ENCODE measurements at regions not wholly inside any gene's neighbourhood (a gene's known extent, or its start where the extent isn't known, plus 50 kb on each side); places are given as distances from the start of the nearest gene placed in this dataset.

DNA sequence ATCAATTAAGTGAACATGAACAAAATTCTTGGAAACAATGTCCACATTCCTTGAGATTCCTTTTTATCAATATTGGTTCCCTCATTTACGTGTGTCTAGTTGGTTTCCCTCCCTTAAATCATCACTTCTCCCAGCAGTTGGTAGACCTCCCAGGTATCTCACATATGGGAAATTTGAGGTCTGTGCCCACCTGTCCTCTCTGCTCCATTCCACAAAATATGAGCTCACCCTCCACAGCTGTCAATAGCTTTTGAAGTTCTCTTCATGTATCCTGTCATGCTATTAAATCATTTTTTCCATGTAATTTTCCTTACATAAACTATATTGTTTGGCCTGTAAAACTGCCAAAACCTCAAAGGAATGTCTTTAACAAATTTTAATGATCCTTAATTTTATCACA, 992.2 kb upstream of the ACVR2A start:
- TF ChIP-seq POLR2AphosphoS5 (IDR thresholded peaks at IDR 0.05), result no peak
- TF ChIP-seq POLR2A (IDR thresholded peaks at IDR 0.05), result no peak
- TF ChIP-seq, protein P1, sequence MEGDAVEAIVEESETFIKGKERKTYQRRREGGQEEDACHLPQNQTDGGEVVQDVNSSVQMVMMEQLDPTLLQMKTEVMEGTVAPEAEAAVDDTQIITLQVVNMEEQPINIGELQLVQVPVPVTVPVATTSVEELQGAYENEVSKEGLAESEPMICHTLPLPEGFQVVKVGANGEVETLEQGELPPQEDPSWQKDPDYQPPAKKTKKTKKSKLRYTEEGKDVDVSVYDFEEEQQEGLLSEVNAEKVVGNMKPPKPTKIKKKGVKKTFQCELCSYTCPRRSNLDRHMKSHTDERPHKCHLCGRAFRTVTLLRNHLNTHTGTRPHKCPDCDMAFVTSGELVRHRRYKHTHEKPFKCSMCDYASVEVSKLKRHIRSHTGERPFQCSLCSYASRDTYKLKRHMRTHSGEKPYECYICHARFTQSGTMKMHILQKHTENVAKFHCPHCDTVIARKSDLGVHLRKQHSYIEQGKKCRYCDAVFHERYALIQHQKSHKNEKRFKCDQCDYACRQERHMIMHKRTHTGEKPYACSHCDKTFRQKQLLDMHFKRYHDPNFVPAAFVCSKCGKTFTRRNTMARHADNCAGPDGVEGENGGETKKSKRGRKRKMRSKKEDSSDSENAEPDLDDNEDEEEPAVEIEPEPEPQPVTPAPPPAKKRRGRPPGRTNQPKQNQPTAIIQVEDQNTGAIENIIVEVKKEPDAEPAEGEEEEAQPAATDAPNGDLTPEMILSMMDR (IDR thresholded peaks at IDR 0.05), result no peak
- intact Hi-C loops (cut with DNase I; ENCODE audit: low total_unique reads), result no loop called here

DNA sequence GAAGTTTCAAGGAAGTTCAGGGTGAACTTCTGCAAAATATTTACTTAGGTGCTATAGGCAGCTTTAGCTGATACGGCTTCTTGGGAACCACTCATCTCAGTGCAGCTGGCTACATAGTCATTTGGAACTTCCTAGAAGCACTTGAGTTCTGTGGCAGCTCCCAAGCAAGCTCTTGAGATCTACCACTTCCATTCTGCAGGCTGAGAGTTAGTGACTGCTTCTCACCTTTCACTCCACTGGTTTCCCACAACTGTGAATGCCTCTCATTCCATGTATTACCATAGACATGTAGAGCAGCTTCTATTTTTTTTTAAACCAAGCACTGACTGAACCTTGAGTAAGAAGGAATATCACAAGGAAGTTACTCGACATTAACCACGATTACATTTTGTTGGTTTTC, 994.1 kb upstream of the ACVR2A start:
- Histone ChIP-seq H3K4me1 (no peaks in the 10 kb centered on the region), H3K4me3 (no peak overlapping the region), H3K36me3 (no peaks in the 10 kb centered on the region), H3K27me3 (no peaks in the 10 kb centered on the region), H3K27ac (no peak overlapping the region), H3K9me3 (no peaks in the 10 kb centered on the region)
- TF ChIP-seq, protein P1 (IDR thresholded peaks at IDR 0.05), result no peak
- no peak for TF ChIP-seq POLR2AphosphoS5 (IDR thresholded peaks at IDR 0.05)
- no peak for TF ChIP-seq POLR2A (IDR thresholded peaks at IDR 0.05)
- intact Hi-C loops (cut with DNase I; ENCODE audit: low total_unique reads), result no loop called here
- DNase-seq (ENCODE audit: low spot score in 2 of 2), result no peak

More for the DNA sequence above, 992.2 kb upstream of the ACVR2A start:
- H3K27me3 ChIP-seq, result no peaks in the 10 kb centered on the region
- DNase-seq (ENCODE audit: low spot score in 2 of 2), result no peak
- H3K4me1 ChIP-seq, result no peaks in the 10 kb centered on the region
- H3K4me3 ChIP-seq, result no peak overlapping the region
- no peak overlapping the region for H3K27ac ChIP-seq
- no peaks in the 10 kb centered on the region for H3K9me3 ChIP-seq
- H3K36me3 ChIP-seq, result no peaks in the 10 kb centered on the region

DNA sequence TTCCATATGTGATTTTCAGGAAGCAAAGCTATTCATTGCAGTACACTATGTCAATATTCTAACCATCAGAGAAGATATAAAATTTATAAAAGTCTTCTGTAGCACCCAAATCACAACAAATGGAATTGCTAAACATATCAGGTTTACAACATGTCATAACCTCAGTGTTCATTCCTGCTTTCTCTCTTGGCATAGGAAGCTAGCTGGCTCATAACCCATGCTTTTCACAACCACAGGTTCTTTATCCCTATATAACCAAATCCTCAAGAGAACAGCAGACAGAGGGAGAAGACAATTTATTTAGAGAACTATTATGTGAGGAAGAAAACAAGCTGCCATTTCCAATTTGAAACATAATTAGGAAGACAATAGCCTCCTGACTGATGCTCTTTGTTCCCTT, 997.0 kb upstream of the ACVR2A start:
- TF ChIP-seq, protein P1 (IDR thresholded peaks at IDR 0.05), result no peak
- no peak for TF ChIP-seq POLR2AphosphoS5 (IDR thresholded peaks at IDR 0.05)
- no peak for TF ChIP-seq POLR2A (IDR thresholded peaks at IDR 0.05)
- intact Hi-C loops (cut with DNase I; ENCODE audit: low total_unique reads), result no loop called here

DNA sequence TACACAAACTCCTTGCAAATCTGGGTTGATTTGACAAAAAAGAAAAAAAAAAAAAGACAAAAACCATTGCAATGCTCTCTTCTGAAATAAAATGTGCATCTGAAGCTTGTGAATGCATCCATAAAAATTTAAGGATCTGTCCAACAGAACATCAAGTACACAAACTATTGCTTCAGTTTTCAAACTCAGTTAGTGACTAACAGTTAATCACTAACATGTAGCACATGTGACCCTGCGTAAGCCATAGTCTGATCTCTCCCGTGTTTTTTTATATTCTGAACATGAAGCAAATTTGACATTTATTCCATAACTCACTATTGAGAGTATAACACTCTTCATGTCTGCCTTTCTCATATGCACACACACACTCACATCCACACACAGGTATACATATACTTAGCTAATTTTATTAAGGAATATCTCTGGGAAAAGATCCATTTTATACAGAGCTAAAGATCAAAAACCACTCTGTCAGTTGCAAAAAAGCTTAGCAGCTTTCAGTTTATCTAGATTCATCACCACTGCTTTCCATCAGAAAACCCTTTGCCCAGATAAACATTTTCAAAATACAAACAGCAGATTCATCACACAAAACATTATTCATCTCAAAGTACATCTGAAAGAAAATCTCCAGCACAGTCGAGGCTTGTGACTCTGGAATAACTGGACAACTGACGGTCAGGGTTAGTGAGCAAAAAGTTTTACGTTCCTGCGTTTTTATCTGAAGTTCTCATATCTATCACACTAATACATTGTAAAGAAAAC, 1000.4 kb upstream of the ACVR2A start:
- intact Hi-C loops (cut with DNase I; ENCODE audit: low total_unique reads), result no loop called here
- Histone ChIP-seq H3K27ac (no peak overlapping the region), H3K36me3 (no peaks in the 10 kb centered on the region), H3K9me3 (no peaks in the 10 kb centered on the region), H3K4me3 (no peak overlapping the region), H3K4me1 (no peaks in the 10 kb centered on the region), H3K27me3 (no peaks in the 10 kb centered on the region)
- TF ChIP-seq POLR2A (IDR thresholded peaks at IDR 0.05), result no peak
- TF ChIP-seq POLR2AphosphoS5 (IDR thresholded peaks at IDR 0.05), result no peak
- TF ChIP-seq, protein P1 (IDR thresholded peaks at IDR 0.05), result no peak
- DNase-seq (ENCODE audit: low spot score in 2 of 2), result no peak

More for the DNA sequence above, 997.0 kb upstream of the ACVR2A start:
- Histone ChIP-seq H3K4me3 (no peak overlapping the region), H3K4me1 (no peaks in the 10 kb centered on the region), H3K9me3 (no peaks in the 10 kb centered on the region), H3K27me3 (no peaks in the 10 kb centered on the region), H3K27ac (no peak overlapping the region), H3K36me3 (no peaks in the 10 kb centered on the region)
- DNase-seq (ENCODE audit: low spot score in 2 of 2), result no peak

DNA sequence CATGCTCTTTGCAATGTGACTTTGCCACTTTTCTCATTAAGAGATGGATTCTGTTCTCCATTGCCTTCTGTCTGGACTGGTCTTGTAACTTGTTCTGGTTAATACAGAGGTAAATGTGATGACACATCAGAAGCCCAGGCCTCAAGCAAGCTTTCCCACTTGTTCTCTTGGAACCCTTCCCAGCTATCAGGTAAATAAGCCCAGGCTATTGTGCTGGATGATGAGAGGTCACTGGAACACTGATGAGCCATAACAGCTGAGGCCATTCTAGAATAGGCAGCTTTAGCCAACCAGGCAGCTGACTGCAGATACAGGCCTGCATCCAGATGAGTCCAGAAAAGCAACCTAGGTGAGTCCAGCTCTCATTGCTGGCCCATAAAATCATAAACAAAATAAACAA, 1007.0 kb upstream of the ACVR2A start:
- intact Hi-C loops (cut with DNase I; ENCODE audit: low total_unique reads), result no loop called here
- Histone ChIP-seq H3K4me3 (no peak overlapping the region), H3K36me3 (no peaks in the 10 kb centered on the region), H3K27me3 (no peaks in the 10 kb centered on the region), H3K9me3 (no peaks in the 10 kb centered on the region), H3K27ac (no peak overlapping the region), H3K4me1 (no peaks in the 10 kb centered on the region)
- DNase-seq (ENCODE audit: low spot score in 2 of 2), result no peak
- TF ChIP-seq, protein P1 (IDR thresholded peaks at IDR 0.05), result no peak
- no peak for TF ChIP-seq POLR2AphosphoS5 (IDR thresholded peaks at IDR 0.05)
- no peak for TF ChIP-seq POLR2A (IDR thresholded peaks at IDR 0.05)
